BLaER1 treated with 17β-estradiol and CSF1 and Interleukin-3, amounts not matched to agents 10 nM and 100 nM (cell line): ENCODE measurements at regions not wholly inside any gene's neighbourhood (a gene's known extent, or its start where the extent isn't known, plus 50 kb on each side); places are given as distances from the start of the nearest gene placed in this dataset.
"Not testable (repeated sequence)": the region's sequence is repeated elsewhere in the genome, so short reads cannot be mapped to it uniquely, and the experiment has no call there.

ENCODE experiments used
- H3K27ac ChIP-seq, 11 experiments: shearing (Covaris generic); formaldehyde crosslinking; 2 replicates each; pipeline ENCODE4 v1.8.1; 2022
- H3K27me3 ChIP-seq, 11 experiments: shearing (Covaris generic); formaldehyde crosslinking; 2 replicates each; pipeline ENCODE4 v1.8.1; 2022
- H3K36me3 ChIP-seq, 11 experiments: shearing (Covaris generic); formaldehyde crosslinking; 2 replicates each; pipeline ENCODE4 v1.8.1; 2022
- H3K4me1 ChIP-seq, 10 experiments: shearing (Covaris generic); formaldehyde crosslinking; 2 replicates each; pipeline ENCODE4 v1.8.1; 2022
- H3K4me2 ChIP-seq, 11 experiments: shearing (Covaris generic); formaldehyde crosslinking; 2 replicates each; pipeline ENCODE4 v1.8.1; 2022
- H3K4me3 ChIP-seq, 10 experiments: shearing (Covaris generic); formaldehyde crosslinking; 2 replicates each; pipeline ENCODE4 v1.8.1; 2022
- H3K9ac ChIP-seq, 11 experiments: shearing (Covaris generic); formaldehyde crosslinking; 2 replicates each; pipeline ENCODE4 v1.8.1; 2022
- H3K9me3 ChIP-seq, 11 experiments: shearing (Covaris generic); formaldehyde crosslinking; replicated peaks in 1 of 11; 2 replicates each; pipeline ENCODE4 v1.8.1; 2022
- H4K20me1 ChIP-seq, 11 experiments: shearing (Covaris generic); formaldehyde crosslinking; 2 replicates each; pipeline ENCODE4 v1.8.1; 2022
- Cebpa-rat ChIP-seq, 11 experiments: shearing (Covaris generic); IDR thresholded peaks; 2 replicates each; pipeline ENCODE4 v1.8.1; 2022

DNA sequence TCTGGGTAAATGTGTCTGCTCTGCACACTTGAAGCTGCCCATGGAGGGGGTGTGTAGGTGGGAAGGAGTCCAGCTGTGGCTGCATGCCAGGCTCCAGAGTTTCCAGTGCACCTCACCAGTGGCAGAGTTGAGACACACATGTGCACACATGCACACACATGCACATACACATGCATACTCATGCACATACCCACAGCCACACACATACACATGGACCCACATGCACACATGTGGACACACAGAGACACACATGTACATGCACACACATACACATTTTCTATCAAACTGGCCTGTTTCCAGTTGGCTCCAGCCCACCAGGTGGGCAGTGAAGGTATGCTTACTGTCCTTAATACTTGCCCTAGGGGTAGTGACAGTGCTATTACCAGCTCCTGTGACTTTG lies 99.7 kb downstream of the RAMP3 start:
- H3K4me1 ChIP-seq, result peaks cover 0 to 35% (median 22%) of the 10 kb centered on the region in 10 experiments; a peak in 17 of 20 replicates
- peaks cover 0 to 5% (median 0%) of the 10 kb centered on the region in 11 experiments; a peak in 1 of 22 replicates for H4K20me1 ChIP-seq
- no peak overlapping the region for H3K9ac ChIP-seq
- H3K4me2 ChIP-seq, result 0 out of 22 replicates have a peak overlapping the region, but pooled peaks of 2 of the 11 experiments have one; percentile 2 to 7
- H3K27ac ChIP-seq, result no peak overlapping the region
- no peak overlapping the region for H3K4me3 ChIP-seq
- H3K27me3 ChIP-seq, result peaks cover 0 to 11% (median 0%) of the 10 kb centered on the region in 11 experiments; a peak in 3 of 22 replicates
- TF ChIP-seq Cebpa-rat (IDR thresholded peaks at IDR 0.05), result no peak
- H3K36me3 ChIP-seq, result no peaks in the 10 kb centered on the region
- H3K9me3 ChIP-seq, result peaks cover under 1 to 14% (median 6%) of the 10 kb centered on the region in 11 experiments; a peak in 13 of 22 replicates

- Histone ChIP-seq H3K27me3 (peaks cover 0 to 11% (median 0%) of the 10 kb centered on the region in 11 experiments; a peak in 3 of 22 replicates), H3K9ac (no peak overlapping the region), H3K27ac (no peak overlapping the region), H3K4me2 (peak overlapping the region in 10 of 11 experiments; percentile 15 to 87 (median 78); a peak in 18 of 22 replicates), H4K20me1 (peaks cover 0 to 5% (median 0%) of the 10 kb centered on the region in 11 experiments; a peak in 1 of 22 replicates), H3K9me3 (peaks cover 14 to 28% (median 20%) of the 10 kb centered on the region in 11 experiments; a peak in 21 of 22 replicates), H3K4me3 (no peak overlapping the region), H3K36me3 (no peaks in the 10 kb centered on the region), H3K4me1 (peaks cover 0 to 35% (median 22%) of the 10 kb centered on the region in 10 experiments; a peak in 17 of 20 replicates)
- no peak for TF ChIP-seq Cebpa-rat (IDR thresholded peaks at IDR 0.05)
These were observed 101.1 kb downstream of the RAMP3 start for GRCh38 chr7:45258533-45259226.

DNA sequence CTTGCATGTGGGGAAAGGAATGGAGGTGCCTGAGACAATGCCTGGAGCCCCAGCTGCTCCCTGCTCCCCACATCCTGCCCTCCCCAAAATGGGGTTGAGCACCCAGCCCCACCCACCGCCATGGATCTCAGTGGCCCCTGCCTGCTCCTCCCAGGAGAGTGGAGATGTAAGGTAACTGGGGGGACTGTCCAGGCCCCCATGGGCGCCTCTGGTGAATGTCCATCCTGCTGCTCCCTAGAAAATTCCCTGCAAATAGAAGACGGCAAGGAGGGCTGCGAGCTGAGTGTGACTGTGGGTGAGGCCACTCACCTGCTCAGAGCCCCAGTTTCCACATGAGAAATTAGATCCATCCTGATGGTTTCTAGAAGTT lies 101.6 kb downstream of the RAMP3 start:
- no peak overlapping the region for H3K9ac ChIP-seq
- TF ChIP-seq Cebpa-rat (IDR thresholded peaks at IDR 0.05), result no peak
- H3K4me3 ChIP-seq, result no peak overlapping the region
- H3K4me2 ChIP-seq, result peak overlapping the region in 10 of 11 experiments; percentile 15 to 87 (median 78); a peak in 18 of 22 replicates
- H3K27me3 ChIP-seq, result peaks cover 0 to 11% (median 0%) of the 10 kb centered on the region in 11 experiments; a peak in 3 of 22 replicates
- H3K4me1 ChIP-seq, result peaks cover 0 to 35% (median 22%) of the 10 kb centered on the region in 10 experiments; a peak in 17 of 20 replicates
- H3K9me3 ChIP-seq, result peaks cover 15 to 34% (median 25%) of the 10 kb centered on the region in 11 experiments; a peak in 21 of 22 replicates
- peaks cover 0 to 5% (median 0%) of the 10 kb centered on the region in 11 experiments; a peak in 1 of 22 replicates for H4K20me1 ChIP-seq
- H3K27ac ChIP-seq, result no peak overlapping the region
- H3K36me3 ChIP-seq, result no peaks in the 10 kb centered on the region

DNA sequence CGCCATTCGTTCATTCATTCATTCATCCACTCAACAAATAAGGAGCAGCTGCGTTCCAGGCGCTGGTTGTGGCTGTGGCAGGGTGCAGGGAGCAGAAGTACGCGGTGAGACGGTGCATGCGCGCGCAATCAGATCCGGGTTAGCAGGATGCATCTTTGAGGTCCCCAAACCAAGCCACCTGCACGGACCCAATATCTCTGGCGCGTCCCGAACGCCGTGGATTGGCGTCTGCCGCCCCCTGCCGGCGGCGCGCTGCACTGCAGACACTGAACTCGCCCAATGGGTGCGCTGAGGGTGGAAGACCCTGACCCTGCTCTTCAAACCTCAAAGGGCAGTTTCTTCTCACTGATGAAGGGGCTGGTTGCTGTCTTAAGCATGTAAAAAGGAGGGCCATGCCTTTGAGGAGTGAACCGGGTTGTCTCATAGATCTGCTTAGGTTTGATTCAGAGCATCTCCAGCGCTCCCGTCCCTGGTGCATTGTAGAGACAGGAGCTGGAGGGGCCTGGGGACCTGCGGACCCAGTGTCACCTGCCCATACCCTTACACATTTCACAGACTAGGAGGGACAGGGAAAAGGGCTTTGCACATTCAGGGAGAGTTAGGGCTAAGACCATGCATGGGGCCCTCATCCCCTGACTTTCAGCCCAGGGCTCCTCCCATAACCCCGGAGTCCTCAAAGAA lies 102.5 kb downstream of the RAMP3 start:
- TF ChIP-seq Cebpa-rat (IDR thresholded peaks at IDR 0.05), result no peak
- peaks cover 0 to 5% (median 0%) of the 10 kb centered on the region in 11 experiments; a peak in 1 of 22 replicates for H4K20me1 ChIP-seq
- peaks cover 15 to 32% (median 25%) of the 10 kb centered on the region in 11 experiments; a peak in 21 of 22 replicates for H3K9me3 ChIP-seq
- H3K4me2 ChIP-seq, result peak overlapping the region; percentile 40 to 87 (median 77); a peak in 21 of 22 replicates
- H3K9ac ChIP-seq, result no peak overlapping the region
- no peak overlapping the region for H3K27ac ChIP-seq
- peaks cover 0 to 35% (median 22%) of the 10 kb centered on the region in 10 experiments; a peak in 17 of 20 replicates for H3K4me1 ChIP-seq
- no peak overlapping the region for H3K4me3 ChIP-seq
- H3K36me3 ChIP-seq, result no peaks in the 10 kb centered on the region
- peaks cover 0 to 11% (median 0%) of the 10 kb centered on the region in 11 experiments; a peak in 3 of 22 replicates for H3K27me3 ChIP-seq

GRCh38 chr7:45267262-45267661 lies 109.7 kb downstream of the RAMP3 start:
- TF ChIP-seq Cebpa-rat (IDR thresholded peaks at IDR 0.05), result no peak
- Histone ChIP-seq H3K27me3 (no peaks in the 10 kb centered on the region), H3K9ac (no peak overlapping the region), H3K27ac (no peak overlapping the region), H3K4me1 (no peaks in the 10 kb centered on the region), H4K20me1 (no peaks in the 10 kb centered on the region), H3K9me3 (peaks cover 19 to 36% (median 26%) of the 10 kb centered on the region in 11 experiments; a peak in 21 of 22 replicates), H3K36me3 (no peaks in the 10 kb centered on the region), H3K4me2 (no peak overlapping the region), H3K4me3 (no peak overlapping the region)

DNA sequence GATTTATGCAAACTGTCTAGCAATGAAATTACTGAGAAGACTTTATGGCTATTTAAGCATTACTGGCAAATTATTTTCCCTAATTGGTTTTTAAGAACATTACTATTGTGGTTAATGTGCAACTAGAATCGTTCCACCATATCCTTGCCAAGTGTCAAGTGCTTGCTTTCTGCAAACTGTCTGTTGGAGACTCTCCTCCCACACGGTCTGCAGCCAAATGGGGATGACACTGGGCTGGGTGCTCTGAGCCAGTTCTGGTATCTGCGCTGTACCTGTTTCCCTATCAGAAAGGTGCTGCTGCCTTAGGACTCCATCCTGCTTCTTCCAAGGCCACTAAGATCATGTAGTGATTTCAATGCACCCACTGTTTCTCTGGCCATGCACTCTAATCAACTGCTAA lies 110.4 kb downstream of the RAMP3 start:
- H3K27ac ChIP-seq, result no peak overlapping the region
- no peaks in the 10 kb centered on the region for H3K27me3 ChIP-seq
- no peaks in the 10 kb centered on the region for H4K20me1 ChIP-seq
- no peak for TF ChIP-seq Cebpa-rat (IDR thresholded peaks at IDR 0.05)
- no peaks in the 10 kb centered on the region for H3K36me3 ChIP-seq
- no peak overlapping the region for H3K9ac ChIP-seq
- peaks cover 19 to 36% (median 24%) of the 10 kb centered on the region in 11 experiments for H3K9me3 ChIP-seq
- H3K4me1 ChIP-seq, result no peaks in the 10 kb centered on the region
- H3K4me3 ChIP-seq, result no peak overlapping the region
- H3K4me2 ChIP-seq, result no peak overlapping the region

GRCh38 chr7:45269192-45269591 lies 111.6 kb downstream of the RAMP3 start:
- H3K4me3 ChIP-seq, result no peak overlapping the region
- H3K27me3 ChIP-seq, result no peaks in the 10 kb centered on the region
- H3K36me3 ChIP-seq, result no peaks in the 10 kb centered on the region
- H4K20me1 ChIP-seq, result no peaks in the 10 kb centered on the region
- H3K4me2 ChIP-seq, result no peak overlapping the region
- H3K4me1 ChIP-seq, result no peaks in the 10 kb centered on the region
- no peak overlapping the region for H3K27ac ChIP-seq
- no peak for TF ChIP-seq Cebpa-rat (IDR thresholded peaks at IDR 0.05)
- H3K9ac ChIP-seq, result no peak overlapping the region
- H3K9me3 ChIP-seq, result peaks cover 10 to 35% (median 22%) of the 10 kb centered on the region in 11 experiments; a peak in 20 of 22 replicates

DNA sequence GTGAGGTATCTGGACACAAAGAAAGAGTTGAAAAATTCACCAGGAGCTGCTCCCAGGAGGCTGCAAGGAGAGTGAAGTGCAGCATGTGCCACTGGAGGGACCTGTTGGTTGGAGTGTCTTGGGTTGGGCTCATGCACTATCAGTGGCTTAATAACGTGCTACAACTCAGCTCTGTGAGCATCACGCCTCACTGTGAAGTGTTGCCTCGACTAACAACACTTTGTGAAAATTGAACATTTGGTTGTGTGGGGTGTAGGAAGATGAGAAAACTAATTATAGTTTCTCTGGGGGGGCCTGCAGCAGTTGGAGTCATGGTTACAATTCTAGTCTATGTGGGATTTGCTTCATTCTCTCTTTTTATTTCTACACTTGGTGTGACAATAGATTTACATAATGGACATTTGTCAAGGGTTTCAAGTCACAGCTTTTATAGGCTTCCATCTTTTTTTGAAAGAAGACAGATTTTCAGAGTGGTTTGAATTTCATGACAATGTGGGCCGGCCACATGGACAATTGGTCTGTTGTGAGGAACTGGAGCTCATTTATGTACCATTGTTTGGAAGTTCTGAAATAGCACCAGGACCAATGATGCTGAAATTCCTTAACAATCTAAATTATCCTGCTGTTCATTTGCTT lies 121.3 kb downstream of the RAMP3 start:
- Histone ChIP-seq H3K9me3 (peaks cover 0 to 12% (median 9%) of the 10 kb centered on the region in 11 experiments; a peak in 9 of 22 replicates), H3K4me2 (no peak overlapping the region), H3K4me1 (no peaks in the 10 kb centered on the region), H3K27ac (no peak overlapping the region), H3K27me3 (no peaks in the 10 kb centered on the region), H3K4me3 (no peak overlapping the region), H4K20me1 (no peaks in the 10 kb centered on the region), H3K9ac (no peak overlapping the region), H3K36me3 (no peaks in the 10 kb centered on the region; a peak in 1 of 22 replicates)
- TF ChIP-seq Cebpa-rat (IDR thresholded peaks at IDR 0.05), result no peak

DNA sequence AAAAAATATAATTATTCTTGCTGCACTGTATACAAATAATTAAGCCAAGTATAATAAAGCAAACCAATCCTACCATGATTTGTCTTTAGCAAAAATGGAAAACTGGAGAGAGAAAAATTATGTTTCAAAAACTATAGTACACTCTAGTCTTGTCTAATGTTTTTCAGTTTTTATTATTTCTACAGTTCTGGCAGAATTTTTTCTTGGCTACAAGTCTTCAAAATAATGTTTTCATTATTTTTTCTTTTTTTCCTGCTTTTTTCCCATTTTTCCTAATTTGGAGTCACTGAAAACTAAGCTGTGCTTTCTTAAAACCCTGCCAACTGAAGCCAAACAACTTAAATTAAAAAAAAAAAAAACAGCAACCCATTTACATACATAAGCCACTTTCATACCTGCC lies 132.0 kb downstream of the RAMP3 start:
- peaks cover 28 to 49% (median 35%) of the 10 kb centered on the region in 11 experiments for H3K9me3 ChIP-seq
- H3K27me3 ChIP-seq, H3K27ac ChIP-seq, H4K20me1 ChIP-seq, H3K9ac ChIP-seq, H3K36me3 ChIP-seq, H3K4me3 ChIP-seq, H3K4me2 ChIP-seq: not testable (repeated sequence)
- peaks cover 9 to 27% (median 20%) of the 10 kb centered on the region in 10 experiments; a peak in 19 of 20 replicates for H3K4me1 ChIP-seq
